K562 (cell line): ENCODE measurements at regions not wholly inside any gene's neighbourhood (a gene's known extent, or its start where the extent isn't known, plus 50 kb on each side); places are given as distances from the start of the nearest gene placed in this dataset.

Experiments
- ATAC-seq: fragments of 200-7000 bp; cut with Tn5 transposase; 3 replicates; pipeline ENCODE4 v1.9.1; 2020; ENCODE audit warnings: moderate library complexity
- BruUV-seq: library from RNA; stranded (reverse); fragments of 400-500 nt; replicated peaks from 2 replicates; lab custom pipeline; 2021; lab: Mats Ljungman, UMichigan
- CTCF ChIA-PET: fragments of 300-600 bp; formaldehyde crosslinking; extraction: SDS; loops from one replicate; lab custom pipeline; 2021; ENCODE audit warnings: low intra/inter-chr PET ratio; lab: Yijun Ruan, JAX
- POLR2A ChIA-PET: fragments of 300-600, 350-650 bp; sonication (Branson Sonifier 250); formaldehyde crosslinking; extraction: SDS; loops from one replicate; lab custom pipeline; 2021; ENCODE audit warnings: antibody characterized with exemption, inconsistent platforms; lab: Yijun Ruan, JAX
- DNase-seq, 4 experiments: peaks; one replicate each; pipeline versions ENCODE4 v3.0.0 to v3.0.0-alpha.2; 2011 to 2018; ENCODE audit warnings: low spot score in 3 of 4, mixed read lengths in 3 of 4; ENCODE audit errors: extremely low read depth in 1 of 4
- FAIRE-seq: peaks from 2 replicates; lab custom pipeline; 2011; peaks lifted over from hg19 to GRCh38; lab: Jason Lieb, UNC
- H2AFZ ChIP-seq: 2 replicates; pipeline ENCODE4 v1.6.0; 2011; ENCODE audit warnings: low read depth, low read length, control low read depth, inconsistent platforms
- H3K27ac ChIP-seq: fragments of 200-600 bp; 3 replicates; pipeline ENCODE4 v1.8.0; 2011; ENCODE audit warnings: low read depth, mild to moderate bottlenecking, control low read depth, inconsistent platforms, low read length, moderate library complexity, mixed read lengths; ENCODE audit errors: extremely low read depth
- H3K27me3 ChIP-seq, 2 experiments: fragments of 300-600 bp in 1 of 2; 2 replicates in 1 of 2; 3 replicates in 1 of 2; pipeline versions ENCODE4 v1.6.0 to v1.8.0; 2011; ENCODE audit warnings: inconsistent platforms in 2 of 2, low read length in 2 of 2, mild to moderate bottlenecking in 1 of 2, mixed read lengths in 1 of 2, moderate library complexity in 1 of 2; ENCODE audit not compliant: control insufficient read depth in 2 of 2, insufficient read depth in 2 of 2
- H3K36me3 ChIP-seq: fragments of 300-600 bp; 3 replicates; pipeline ENCODE4 v1.8.0; 2011; ENCODE audit warnings: mild to moderate bottlenecking, low read length, inconsistent platforms; ENCODE audit not compliant: control insufficient read depth, insufficient read depth
- H3K4me1 ChIP-seq, 2 experiments: fragments of 200-600 bp in 1 of 2; replicated peaks in 1 of 2; 2 replicates in 1 of 2; 3 replicates in 1 of 2; pipeline versions ENCODE4 v1.5.1 to v1.8.0; 2011; ENCODE audit warnings: inconsistent platforms in 2 of 2, low read length in 2 of 2, mild to moderate bottlenecking in 1 of 2, mixed read lengths in 1 of 2, moderate library complexity in 1 of 2; ENCODE audit not compliant: control insufficient read depth in 2 of 2, insufficient read depth in 2 of 2
- H3K4me2 ChIP-seq: 2 replicates; pipeline ENCODE4 v1.6.1; 2011; ENCODE audit warnings: low read length, control low read depth, inconsistent platforms, mixed read lengths; ENCODE audit not compliant: insufficient read depth
- H3K4me3 ChIP-seq: fragments of 200-600 bp; sonication (generic), shearing (Covaris generic); 2 replicates; pipeline ENCODE4 v1.5.1; 2016; ENCODE audit warnings: control low read depth, inconsistent platforms
- H3K79me2 ChIP-seq: fragments of 200-600 bp; 3 replicates; pipeline ENCODE4 v1.8.0; 2011; ENCODE audit warnings: low read length, inconsistent platforms; ENCODE audit not compliant: control insufficient read depth, insufficient read depth
- H3K9ac ChIP-seq, 2 experiments: 2 replicates each; pipeline versions ENCODE4 v1.6.0 to v1.6.1; 2011; ENCODE audit warnings: low read depth in 2 of 2, low read length in 2 of 2, control low read depth in 1 of 2, inconsistent platforms in 1 of 2, mild to moderate bottlenecking in 1 of 2, mixed read lengths in 1 of 2; ENCODE audit not compliant: insufficient read depth in 1 of 2
- H3K9me1 ChIP-seq: one replicate; pipeline ENCODE4 v1.6.0; 2011; ENCODE audit warnings: inconsistent platforms, mild to moderate bottlenecking, low read length, moderate library complexity; ENCODE audit not compliant: control insufficient read depth, insufficient read depth
- H3K9me3 ChIP-seq: replicated peaks from 2 replicates; pipeline ENCODE4 v1.5.1; 2011; ENCODE audit warnings: low read depth, low read length, inconsistent platforms; ENCODE audit not compliant: control insufficient read depth, insufficient read depth
- H4K20me1 ChIP-seq: replicated peaks from 2 replicates; pipeline ENCODE4 v1.6.1; 2011; ENCODE audit warnings: low read length, inconsistent platforms, mixed read lengths; ENCODE audit not compliant: control insufficient read depth, insufficient read depth
- ASH1L ChIP-seq: fragments of 450-650 bp; IDR thresholded peaks from 2 replicates; pipeline ENCODE4 v1.6.1; 2018; ENCODE audit warnings: borderline replicate concordance, mild to moderate bottlenecking, low read depth; ENCODE audit not compliant: partially characterized antibody
- CBX2 ChIP-seq: fragments of 200-600 bp; sonication (generic); IDR thresholded peaks from one replicate; pipeline ENCODE4 v1.6.1; 2012; ENCODE audit warnings: mild to moderate bottlenecking, low read length, inconsistent platforms; ENCODE audit not compliant: insufficient read depth, poor library complexity, severe bottlenecking
- CREB1 ChIP-seq, 2 experiments: sonication (generic) in 1 of 2; formaldehyde crosslinking in 1 of 2; IDR thresholded peaks; 2 replicates each; pipeline versions ENCODE4 v1.6.1 to v1.8.0; 2012 to 2022; ENCODE audit warnings: inconsistent platforms in 1 of 2, mild to moderate bottlenecking in 1 of 2, missing genetic modification reagents in 1 of 2, moderate library complexity in 1 of 2
- ERF ChIP-seq: fragments of 450-650 bp; formaldehyde crosslinking; IDR thresholded peaks from 2 replicates; pipeline ENCODE4 v1.4.0; 2020; ENCODE audit warnings: mild to moderate bottlenecking, mixed read lengths
- IRF2 ChIP-seq: sonication (generic); formaldehyde crosslinking; IDR thresholded peaks from 2 replicates; pipeline ENCODE4 v1.8.1; 2022; ENCODE audit warnings: mild to moderate bottlenecking, missing genetic modification reagents
- NCOA6 ChIP-seq: fragments of 450-650 bp; IDR thresholded peaks from 2 replicates; pipeline ENCODE4 v1.6.1; 2017; ENCODE audit warnings: mild to moderate bottlenecking
- NR2C1 ChIP-seq, 2 experiments: fragments of 450-650 bp; IDR thresholded peaks; 2 replicates each; pipeline ENCODE4 v1.6.1; 2017; ENCODE audit warnings: mild to moderate bottlenecking in 2 of 2, antibody characterized with exemption in 1 of 2, inconsistent platforms in 1 of 2, missing compliant biosample characterization in 1 of 2, missing genetic modification characterization in 1 of 2
- PHTF2 ChIP-seq: fragments of 250-450 bp; sonication (Bioruptor Pico); IDR thresholded peaks from 2 replicates; pipeline ENCODE4 v1.5.0; 2021; ENCODE audit warnings: mild to moderate bottlenecking
- RAD51 ChIP-seq: fragments of 450-650 bp; IDR thresholded peaks from 2 replicates; pipeline ENCODE4 v1.7.1; 2016; ENCODE audit warnings: low read depth, mild to moderate bottlenecking, borderline replicate concordance
- SAFB2 ChIP-seq: fragments of 200-400 bp; formaldehyde crosslinking; IDR thresholded peaks from 2 replicates; pipeline ENCODE4 v1.6.1; 2018; ENCODE audit warnings: borderline replicate concordance, low read length, low read depth, moderate library complexity; ENCODE audit not compliant: severe bottlenecking
- SMARCA5 ChIP-seq: fragments of 450-650 bp; IDR thresholded peaks from 2 replicates; pipeline ENCODE4 v1.6.1; 2016
- TEAD1 ChIP-seq, 2 experiments: fragments of 450-650 bp in 1 of 2; sonication (generic) in 1 of 2; formaldehyde crosslinking; IDR thresholded peaks; 2 replicates each; pipeline versions ENCODE4 v1.4.0 to v1.8.0; 2020 to 2022; ENCODE audit warnings: mild to moderate bottlenecking in 2 of 2, missing genetic modification reagents in 1 of 2
- XRCC4 ChIP-seq: IDR thresholded peaks from one replicate; pipeline ENCODE4 v1.6.1; 2011; ENCODE audit not compliant: insufficient read depth, insufficient read length; ENCODE audit errors: extremely low read depth
- ZBTB8A ChIP-seq: fragments of 450-650 bp; IDR thresholded peaks from 2 replicates; pipeline ENCODE4 v1.6.1; 2018; ENCODE audit warnings: mild to moderate bottlenecking, moderate library complexity; ENCODE audit not compliant: partially characterized antibody
- ZKSCAN3 ChIP-seq: fragments of 250-450 bp; sonication (Bioruptor Pico); IDR thresholded peaks from 2 replicates; pipeline ENCODE4 v1.4.0; 2020
- ZNF274 ChIP-seq: IDR thresholded peaks from 2 replicates; pipeline ENCODE4 v1.6.1; 2011; ENCODE audit warnings: low read depth, mild to moderate bottlenecking, low read length, moderate library complexity, borderline replicate concordance
- WGBS: fragments of 100-300 bp; shearing (Covaris generic); methylation state at CpG from one replicate; pipeline ENCODE4 v1.1.6; 2016; ENCODE audit warnings: low coverage, mixed read lengths; ENCODE audit not compliant: insufficient coverage; ENCODE audit errors: missing lambda C conversion rate; 5-methylcytosine and 5-hydroxymethylcytosine counted together
- in situ Hi-C: fragments of 300-500 bp; cut with MboI; formaldehyde crosslinking; loops from 4 replicates; pipeline ENCODE4 v1.15.0; 2018; ENCODE audit warnings: inconsistent platforms, mixed read lengths
- intact Hi-C: fragments of 100-400 bp; cut with micrococcal nuclease; formaldehyde crosslinking; loops from 2 replicates; pipeline ENCODE4 v1.14.2; 2022
- TF ChIP-seq, protein P1 (sequence below): sonication (generic); formaldehyde crosslinking; IDR thresholded peaks from 2 replicates; pipeline ENCODE4 v1.8.1; 2023; ENCODE audit warnings: mild to moderate bottlenecking, missing genetic modification reagents, moderate library complexity
- TF ChIP-seq, protein P2 (sequence below): fragments of 450-650 bp; formaldehyde crosslinking; IDR thresholded peaks from 2 replicates; pipeline ENCODE4 v1.4.0; 2022; ENCODE audit warnings: missing genetic modification characterization
- TF ChIP-seq, protein P3 (sequence below): IDR thresholded peaks from 3 replicates; pipeline ENCODE4 v1.6.1; 2011; ENCODE audit warnings: borderline replicate concordance, mild to moderate bottlenecking; ENCODE audit not compliant: insufficient read length, insufficient read depth

DNA sequence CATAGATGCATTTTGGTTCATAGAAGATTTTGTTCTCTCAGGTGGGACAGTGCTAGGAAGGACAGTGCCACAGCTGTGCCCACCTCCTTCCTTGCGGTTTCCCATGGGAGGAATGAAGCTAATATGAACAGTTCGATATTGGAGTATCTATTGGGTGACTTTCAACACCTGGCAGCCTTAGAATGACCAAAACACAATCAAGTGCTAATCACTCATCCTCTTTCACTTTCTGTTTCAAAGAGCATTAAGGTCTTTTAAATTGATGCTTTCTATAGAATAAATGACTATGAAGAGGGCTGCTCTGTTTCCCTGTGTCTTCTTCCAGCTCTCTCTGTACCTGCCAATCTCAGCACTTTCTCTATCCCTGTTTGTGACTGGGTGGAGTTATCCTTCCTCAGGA, 784.0 kb downstream of the MRPL39 start:
- FAIRE-seq = no peak

More for the DNA sequence above, 784.0 kb downstream of the MRPL39 start:
- no TSS peak for BruUV-seq
- no peak for DNase-seq
- H4K20me1 ChIP-seq = no peaks in the 10 kb centered on the region
- ATAC-seq = no peak
- no peak overlapping the region for H3K4me2 ChIP-seq
- H3K9me1 ChIP-seq = no peaks in the 10 kb centered on the region
- no peak for TF ChIP-seq SMARCA5
- TF ChIP-seq PHTF2 (CRISPR knock-in tag) = no peak
- TF ChIP-seq TEAD1 (CRISPR knock-in tag; IDR thresholded peaks at IDR 0.05) = no peak
- TF ChIP-seq, protein P1, sequence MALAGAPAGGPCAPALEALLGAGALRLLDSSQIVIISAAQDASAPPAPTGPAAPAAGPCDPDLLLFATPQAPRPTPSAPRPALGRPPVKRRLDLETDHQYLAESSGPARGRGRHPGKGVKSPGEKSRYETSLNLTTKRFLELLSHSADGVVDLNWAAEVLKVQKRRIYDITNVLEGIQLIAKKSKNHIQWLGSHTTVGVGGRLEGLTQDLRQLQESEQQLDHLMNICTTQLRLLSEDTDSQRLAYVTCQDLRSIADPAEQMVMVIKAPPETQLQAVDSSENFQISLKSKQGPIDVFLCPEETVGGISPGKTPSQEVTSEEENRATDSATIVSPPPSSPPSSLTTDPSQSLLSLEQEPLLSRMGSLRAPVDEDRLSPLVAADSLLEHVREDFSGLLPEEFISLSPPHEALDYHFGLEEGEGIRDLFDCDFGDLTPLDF (CRISPR knock-in tag) = no peak
- TF ChIP-seq NR2C1 (IDR thresholded peaks at IDR 0.05) = no peak
- no peak for TF ChIP-seq NR2C1 (tag; IDR thresholded peaks at IDR 0.05)
- TF ChIP-seq ZKSCAN3 (CRISPR knock-in tag) = no peak
- no peak for TF ChIP-seq SAFB2
- TF ChIP-seq ZNF274 = no peak
- TF ChIP-seq RAD51 = no peak
- TF ChIP-seq, protein P2, sequence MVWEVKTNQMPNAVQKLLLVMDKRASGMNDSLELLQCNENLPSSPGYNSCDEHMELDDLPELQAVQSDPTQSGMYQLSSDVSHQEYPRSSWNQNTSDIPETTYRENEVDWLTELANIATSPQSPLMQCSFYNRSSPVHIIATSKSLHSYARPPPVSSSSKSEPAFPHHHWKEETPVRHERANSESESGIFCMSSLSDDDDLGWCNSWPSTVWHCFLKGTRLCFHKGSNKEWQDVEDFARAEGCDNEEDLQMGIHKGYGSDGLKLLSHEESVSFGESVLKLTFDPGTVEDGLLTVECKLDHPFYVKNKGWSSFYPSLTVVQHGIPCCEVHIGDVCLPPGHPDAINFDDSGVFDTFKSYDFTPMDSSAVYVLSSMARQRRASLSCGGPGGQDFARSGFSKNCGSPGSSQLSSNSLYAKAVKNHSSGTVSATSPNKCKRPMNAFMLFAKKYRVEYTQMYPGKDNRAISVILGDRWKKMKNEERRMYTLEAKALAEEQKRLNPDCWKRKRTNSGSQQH (CRISPR knock-in tag) = no peak
- no peak for TF ChIP-seq ZBTB8A
- no peak for TF ChIP-seq CREB1 (IDR thresholded peaks at IDR 0.05)
- no peak for TF ChIP-seq CREB1 (CRISPR knock-in tag; IDR thresholded peaks at IDR 0.05)
- no peak for TF ChIP-seq CBX2
- TF ChIP-seq ERF = no peak
- TF ChIP-seq ASH1L = no peak
- TF ChIP-seq IRF2 (CRISPR knock-in tag) = no peak
- TF ChIP-seq XRCC4 = no peak
- TF ChIP-seq, protein P3, sequence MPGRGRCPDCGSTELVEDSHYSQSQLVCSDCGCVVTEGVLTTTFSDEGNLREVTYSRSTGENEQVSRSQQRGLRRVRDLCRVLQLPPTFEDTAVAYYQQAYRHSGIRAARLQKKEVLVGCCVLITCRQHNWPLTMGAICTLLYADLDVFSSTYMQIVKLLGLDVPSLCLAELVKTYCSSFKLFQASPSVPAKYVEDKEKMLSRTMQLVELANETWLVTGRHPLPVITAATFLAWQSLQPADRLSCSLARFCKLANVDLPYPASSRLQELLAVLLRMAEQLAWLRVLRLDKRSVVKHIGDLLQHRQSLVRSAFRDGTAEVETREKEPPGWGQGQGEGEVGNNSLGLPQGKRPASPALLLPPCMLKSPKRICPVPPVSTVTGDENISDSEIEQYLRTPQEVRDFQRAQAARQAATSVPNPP = no peak
- TF ChIP-seq NCOA6 = no peak
- H3K4me3 ChIP-seq = no peak overlapping the region
- H3K27me3 ChIP-seq = no peaks in the 10 kb centered on the region
- in situ Hi-C loops = no loop called here
- H2AFZ ChIP-seq = no peak overlapping the region
- H3K9ac ChIP-seq = no peak overlapping the region
- no peaks in the 10 kb centered on the region for H3K36me3 ChIP-seq
- intact Hi-C loops = no loop called here
- H3K27ac ChIP-seq = no peak overlapping the region
- no peaks in the 10 kb centered on the region for H3K4me1 ChIP-seq
- H3K9me3 ChIP-seq = no peaks in the 10 kb centered on the region
- CTCF ChIA-PET = no interaction called here
- H3K79me2 ChIP-seq = no peaks in the 10 kb centered on the region
- POLR2A ChIA-PET = no interaction called here
- WGBS = 0% methylated on average over 2 of the region's 2 CpGs
